ENCODE measurements at regions not wholly inside any gene's neighbourhood (a gene's known extent, or its start where the extent isn't known, plus 50 kb on each side); places are given as distances from the start of the nearest gene placed in this dataset.
"Not testable (repeated sequence)": the region's sequence is repeated elsewhere in the genome, so short reads cannot be mapped to it uniquely, and the experiment has no call there.

GRCh38 chr2:113551637-113552318 lies 53.3 kb downstream of the FOXD4L1 start:
- DNase-seq, result peak; percentile 53

GRCh38 chr2:113559820-113560219 lies 61.4 kb downstream of the FOXD4L1 start:
- DNase-seq, result not testable (repeated sequence)

- DNase-seq, result not testable (repeated sequence)
These were observed 64.2 kb downstream of the FOXD4L1 start for GRCh38 chr2:113562662-113563061.

- DNase-seq, result not testable (repeated sequence)
These were observed 60.2 kb upstream of the RABL2A start for GRCh38 chr2:113566674-113567480.

DNA sequence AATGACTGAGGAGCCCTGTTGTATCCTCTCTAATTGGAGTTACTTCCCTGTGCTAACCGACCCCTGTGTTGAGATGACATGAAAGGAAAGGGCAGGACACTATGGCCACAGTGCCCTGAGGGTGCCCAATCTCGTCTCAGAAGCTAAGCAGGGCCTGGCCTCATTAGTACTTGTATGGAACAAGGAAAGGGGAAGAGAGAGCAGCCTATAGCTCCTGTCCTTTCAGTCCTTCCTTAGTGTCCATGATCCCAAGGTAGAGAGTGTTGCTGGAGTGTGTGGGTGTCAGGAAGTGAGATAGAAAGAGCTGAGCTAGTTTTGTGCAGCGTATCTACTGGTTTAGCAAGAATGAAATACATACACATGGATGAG lies 59.6 kb upstream of the RABL2A start:
- not testable (repeated sequence) for DNase-seq

DNA sequence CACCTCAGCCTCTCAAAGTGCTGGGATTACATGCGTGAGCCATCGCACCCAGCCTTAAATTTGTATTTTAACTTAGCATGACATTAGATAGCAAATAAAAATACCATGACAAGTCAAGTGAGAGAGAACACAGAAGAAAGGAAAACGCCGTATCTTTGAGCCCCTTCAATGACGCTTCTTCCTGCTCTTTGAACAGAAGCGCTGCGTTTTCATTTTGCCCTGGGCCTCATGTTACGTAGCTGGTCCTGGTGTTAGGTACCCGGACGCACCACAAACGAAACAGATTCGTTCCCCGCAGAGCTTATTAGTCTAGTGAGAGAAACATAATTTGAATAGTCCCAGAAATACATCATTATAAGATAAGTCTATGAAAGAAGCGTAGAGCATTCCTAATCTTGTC lies 58.8 kb upstream of the RABL2A start:
- not testable (repeated sequence) for DNase-seq

GRCh38 chr2:113570082-113570481 lies 57.0 kb upstream of the RABL2A start:
- not testable (repeated sequence) for DNase-seq

GRCh38 chr2:113570509-113571009 lies 56.5 kb upstream of the RABL2A start:
- DNase-seq, result not testable (repeated sequence)

- not testable (repeated sequence) for DNase-seq
These were observed 55.5 kb upstream of the RABL2A start for GRCh38 chr2:113571482-113572068.

DNA sequence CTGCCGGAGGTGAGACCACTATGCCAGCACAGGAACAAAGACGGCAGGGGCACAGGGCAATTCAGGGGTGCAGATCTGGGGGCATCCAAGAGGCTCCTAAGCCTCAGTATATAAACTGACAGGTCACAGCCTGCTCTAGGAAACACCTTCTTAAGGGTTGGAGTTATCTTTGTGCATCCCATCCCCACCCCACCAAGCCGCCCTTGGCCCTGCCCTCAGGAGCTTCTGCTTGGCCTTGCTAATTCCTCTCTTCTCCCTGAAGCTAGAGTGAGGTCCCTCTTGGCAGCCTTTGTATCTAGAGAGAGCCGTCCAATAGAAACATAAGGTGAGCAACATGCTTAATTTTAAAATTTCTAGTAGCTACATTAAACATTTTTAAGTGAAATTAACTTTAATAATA lies 51.3 kb upstream of the RABL2A start:
- DNase-seq, result not testable (repeated sequence)

DNA sequence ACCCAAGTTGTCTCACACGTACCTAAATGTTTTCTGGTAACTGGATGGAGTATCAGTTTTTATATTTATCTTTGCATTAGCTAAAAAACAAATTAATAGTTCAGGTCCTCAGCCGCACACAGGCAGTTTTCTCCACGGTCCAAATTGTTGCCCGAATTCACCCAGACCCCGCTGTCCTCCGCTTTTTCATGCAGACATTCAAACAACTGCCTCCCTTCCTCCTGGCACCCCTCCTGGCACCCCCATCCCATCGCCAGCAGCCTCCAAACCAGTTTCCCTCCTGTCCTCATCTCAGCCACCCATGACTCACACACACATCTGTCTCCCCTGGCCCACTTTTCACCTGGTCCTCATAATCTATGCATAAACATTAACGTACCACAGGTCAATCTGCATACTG lies 50.7 kb upstream of the RABL2A start:
- not testable (repeated sequence) for DNase-seq
